AG20443 (cell line): ENCODE measurements at regions not wholly inside any gene's neighbourhood (a gene's known extent, or its start where the extent isn't known, plus 50 kb on each side); places are given as distances from the start of the nearest gene placed in this dataset.
"Not testable (repeated sequence)": the region's sequence is repeated elsewhere in the genome, so short reads cannot be mapped to it uniquely, and the experiment has no call there.

Source experiments
- DNase-seq: peaks from one replicate; pipeline ENCODE4 v3.0.0; 2012; ENCODE audit warnings: low spot score, mixed read lengths

GRCh38 chr16:76801357-76801756, 389.6 kb upstream of the MON1B start:
- no peak for DNase-seq

GRCh38 chr16:76816475-76816874, 374.5 kb upstream of the MON1B start:
- no peak for DNase-seq

DNA sequence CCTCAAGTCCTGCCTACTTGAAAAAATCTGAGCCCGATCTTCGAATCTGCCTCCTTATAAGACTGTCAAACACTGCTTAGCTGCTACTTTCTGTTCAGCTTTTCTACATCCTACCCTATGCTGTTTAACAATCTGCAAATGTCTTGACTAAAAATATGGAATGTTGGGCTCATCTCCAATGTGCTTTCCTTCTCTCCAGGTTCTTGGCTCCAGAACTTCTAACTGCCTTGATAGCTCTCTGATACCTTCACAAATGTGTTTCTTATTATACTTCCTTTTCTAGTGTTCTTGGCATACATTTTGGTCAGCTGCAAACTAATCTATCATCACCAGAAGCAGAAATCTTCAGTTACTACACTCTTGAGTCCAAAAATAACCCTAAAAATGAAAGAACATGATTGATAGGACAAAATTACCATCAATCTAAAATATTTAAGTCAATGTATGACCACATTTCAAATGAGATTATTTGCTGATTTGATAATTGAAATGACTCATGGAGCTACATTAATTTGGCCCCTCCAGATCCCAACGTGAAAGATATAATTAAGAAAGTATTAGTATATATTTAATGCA, 372.3 kb upstream of the MON1B start:
- no peak for DNase-seq

DNA sequence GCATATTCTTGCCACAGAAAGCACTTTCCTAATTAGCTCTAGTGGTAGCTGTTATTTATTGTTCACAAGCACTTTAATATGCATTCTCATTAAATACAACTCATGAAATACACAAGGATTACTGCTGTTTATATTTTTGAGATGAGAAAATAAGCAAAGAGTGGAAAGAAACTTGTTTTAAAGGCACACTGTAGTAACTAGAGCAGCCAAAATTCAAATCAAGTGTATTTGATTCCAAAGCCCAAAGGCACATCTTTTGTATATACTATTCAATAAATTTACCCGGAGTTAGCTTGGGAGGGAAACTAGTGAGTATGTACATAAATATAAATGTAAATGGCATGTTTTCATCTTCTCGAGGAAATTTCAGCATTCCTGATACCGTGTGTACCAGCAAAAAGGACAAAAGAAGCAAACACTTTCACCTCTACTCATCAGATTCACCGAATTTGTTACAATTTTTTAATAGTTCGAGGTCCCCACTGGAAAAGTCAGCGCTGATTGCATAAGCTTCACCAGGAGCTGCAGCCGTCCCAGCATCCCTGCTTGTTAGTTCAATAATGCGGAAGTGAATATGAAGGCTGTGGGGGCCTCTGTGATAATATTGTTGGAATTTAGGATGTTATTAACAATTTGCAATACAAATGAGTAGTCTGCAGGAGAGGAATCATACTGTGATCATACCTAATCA, 371.6 kb upstream of the MON1B start:
- DNase-seq: no peak

DNA sequence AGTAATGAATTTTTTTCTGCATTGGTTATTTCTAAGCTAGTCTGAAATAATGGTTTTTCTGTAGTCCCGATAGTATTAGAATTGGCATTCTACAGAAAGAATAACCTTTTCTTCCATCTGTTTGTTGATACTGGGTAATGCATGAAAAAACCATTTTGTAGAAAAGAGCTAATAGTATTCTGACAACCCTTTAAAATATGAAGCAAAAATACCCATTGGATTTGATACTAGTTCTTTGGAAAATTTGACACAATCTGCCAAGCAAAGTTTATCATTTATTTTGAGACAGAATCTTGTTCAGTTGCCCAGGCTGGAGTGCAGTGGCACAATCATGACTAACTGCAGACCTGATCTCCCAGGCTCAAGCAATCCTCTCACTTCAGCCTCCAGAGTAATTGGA, 366.8 kb upstream of the MON1B start:
- DNase-seq: no peak

DNA sequence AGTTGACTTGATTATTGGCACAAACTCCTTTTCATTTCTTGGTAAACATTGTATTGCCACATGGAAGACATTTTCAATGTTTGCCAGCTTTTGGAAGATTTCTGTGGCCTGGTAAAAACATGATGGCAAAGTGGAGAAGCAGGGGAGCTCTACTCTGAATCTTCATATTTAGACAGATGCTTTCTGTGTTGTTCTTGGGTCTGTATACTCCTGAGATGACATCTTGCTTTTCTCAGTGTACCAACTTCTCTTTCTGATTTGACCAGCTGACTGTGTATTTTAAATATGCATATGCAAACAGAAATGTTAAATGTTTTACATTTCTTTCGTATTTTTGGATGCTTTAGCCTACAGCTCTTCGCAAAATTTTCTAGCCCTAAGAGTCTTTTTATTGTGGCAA, 366.2 kb upstream of the MON1B start:
- DNase-seq: no peak

DNA sequence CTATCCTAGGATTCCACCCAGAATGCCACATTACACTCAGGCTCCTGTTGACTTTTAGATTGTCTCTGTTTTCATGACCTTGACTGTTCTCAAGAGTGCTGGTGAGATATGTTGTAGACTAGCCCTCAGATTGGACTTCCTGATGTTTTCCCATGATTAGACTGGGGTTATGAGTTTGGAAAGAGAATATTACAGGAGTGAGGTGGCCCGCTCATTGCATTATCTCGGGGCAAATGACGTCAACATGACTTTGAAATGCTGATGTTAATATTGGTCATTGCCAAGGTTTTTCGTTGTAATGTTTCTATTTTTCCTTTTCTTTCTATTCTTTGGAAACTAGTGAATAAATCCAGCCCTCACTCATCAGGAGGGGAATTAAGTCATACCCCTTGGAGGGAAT, 355.7 kb upstream of the MON1B start:
- DNase-seq: no peak

DNA sequence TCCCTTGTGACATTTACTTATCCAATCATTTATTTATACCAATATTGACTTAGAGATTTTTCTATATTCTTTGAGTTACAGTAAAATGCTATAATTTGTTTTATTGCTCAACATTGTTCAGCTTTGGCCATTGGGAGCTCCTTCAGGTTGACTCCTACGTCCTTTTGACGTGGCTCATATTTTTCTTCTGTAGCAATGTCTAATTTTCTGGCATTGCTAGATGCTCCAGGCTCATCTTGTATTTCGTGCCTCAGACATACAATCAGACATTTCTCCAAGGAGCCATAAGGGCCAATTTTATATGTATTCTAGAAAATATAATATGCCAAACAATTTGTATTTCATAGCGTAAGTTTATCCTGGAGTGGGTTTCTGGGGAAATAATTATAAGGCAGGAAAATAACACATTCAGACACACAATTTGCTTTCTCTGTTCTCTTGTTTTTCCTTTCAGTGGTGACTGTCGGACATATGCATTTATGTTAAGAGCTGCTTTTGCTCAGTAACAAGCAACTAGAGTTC, 355.1 kb upstream of the MON1B start:
- no peak for DNase-seq

DNA sequence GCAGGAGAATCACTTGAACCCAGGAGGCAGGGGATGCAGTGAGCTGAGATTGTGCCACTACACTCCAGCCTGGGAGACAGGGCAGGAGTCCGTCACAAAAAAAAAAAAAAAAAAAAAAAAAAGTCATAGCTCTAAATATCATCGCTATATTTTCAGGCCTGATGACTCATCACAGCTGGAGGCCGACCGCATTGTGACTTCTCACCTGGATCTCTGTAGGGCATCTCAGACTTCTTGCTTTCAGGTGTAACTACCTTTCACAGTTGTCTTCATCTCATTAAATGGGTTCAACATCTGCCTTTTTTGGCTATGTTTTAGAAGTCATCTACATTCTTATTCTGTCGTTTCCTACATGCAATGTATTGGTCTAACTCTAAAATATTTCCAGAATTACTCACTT, 353.1 kb upstream of the MON1B start:
- no peak for DNase-seq

DNA sequence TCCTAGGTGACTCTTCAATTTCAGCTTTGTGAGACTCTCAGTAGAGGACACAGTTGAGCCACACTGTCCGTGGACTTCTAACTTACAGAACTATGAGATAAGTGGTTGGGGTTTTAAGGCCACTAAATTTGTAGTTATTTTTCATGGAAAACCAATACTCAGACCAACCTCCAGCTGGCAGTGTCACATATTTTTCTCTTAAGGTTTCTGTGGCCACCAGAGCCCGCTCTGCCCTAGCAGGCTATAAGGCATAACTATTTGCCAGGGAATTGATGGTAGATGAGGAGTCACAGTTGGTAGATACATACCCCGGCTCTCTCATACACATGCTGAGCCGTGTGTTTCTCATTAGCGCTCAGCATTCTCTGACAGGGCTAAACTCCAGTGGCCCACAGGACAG, 336.8 kb upstream of the MON1B start:
- no peak for DNase-seq

DNA sequence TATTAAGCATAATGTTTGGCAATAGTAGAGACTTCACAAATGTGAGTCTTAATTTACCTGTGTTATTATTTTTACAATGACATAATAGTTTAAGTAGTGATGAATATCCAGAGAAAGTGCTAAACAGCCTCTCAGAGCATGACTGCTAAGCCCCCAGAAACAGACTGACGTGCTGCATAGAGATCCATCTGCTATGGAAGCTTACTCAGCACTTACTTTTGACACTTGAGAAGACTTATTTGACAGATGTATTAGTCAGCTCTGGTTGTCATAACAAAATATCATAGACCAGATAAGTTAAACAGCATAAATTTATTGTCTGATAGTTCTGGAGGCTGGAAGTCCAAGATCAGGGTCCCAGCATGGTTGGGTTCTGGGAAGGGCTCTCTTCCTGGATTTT, 334.9 kb upstream of the MON1B start:
- DNase-seq: no peak

- DNase-seq: no peak
Measured at GRCh38 chr16:76857402-76857801, 333.6 kb upstream of the MON1B start.

- no peak for DNase-seq
Measured at GRCh38 chr16:76862901-76863300, 328.1 kb upstream of the MON1B start.

- no peak for DNase-seq
Measured at GRCh38 chr16:76866994-76867393, 324.0 kb upstream of the MON1B start.

- no peak for DNase-seq
Measured at GRCh38 chr16:76875898-76876297, 315.1 kb upstream of the MON1B start.

DNA sequence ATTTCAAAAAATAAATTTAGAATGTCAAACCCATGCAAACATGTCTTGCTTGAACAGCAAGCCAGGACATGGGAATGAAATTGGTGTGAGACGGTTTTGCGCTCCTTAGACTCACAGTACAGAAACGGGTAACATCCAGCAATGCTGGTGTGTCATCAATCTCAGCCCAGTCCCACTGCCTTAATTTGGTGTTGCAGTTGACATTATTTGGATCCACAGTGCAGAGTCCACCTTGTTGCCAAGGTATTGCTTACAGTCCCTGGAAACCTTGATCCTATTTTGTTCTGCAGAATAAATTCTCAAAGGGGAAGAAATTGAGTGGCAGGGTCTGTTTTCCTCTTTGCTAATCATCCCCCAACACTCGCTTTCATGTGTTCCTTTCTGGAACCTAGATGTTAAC, 311.6 kb upstream of the MON1B start:
- DNase-seq: no peak

GRCh38 chr16:76880523-76880922, 310.5 kb upstream of the MON1B start:
- DNase-seq: not testable (repeated sequence)

- no peak for DNase-seq
Measured at GRCh38 chr16:76882105-76882504, 308.9 kb upstream of the MON1B start.

GRCh38 chr16:76883076-76883475, 307.9 kb upstream of the MON1B start:
- no peak for DNase-seq

DNA sequence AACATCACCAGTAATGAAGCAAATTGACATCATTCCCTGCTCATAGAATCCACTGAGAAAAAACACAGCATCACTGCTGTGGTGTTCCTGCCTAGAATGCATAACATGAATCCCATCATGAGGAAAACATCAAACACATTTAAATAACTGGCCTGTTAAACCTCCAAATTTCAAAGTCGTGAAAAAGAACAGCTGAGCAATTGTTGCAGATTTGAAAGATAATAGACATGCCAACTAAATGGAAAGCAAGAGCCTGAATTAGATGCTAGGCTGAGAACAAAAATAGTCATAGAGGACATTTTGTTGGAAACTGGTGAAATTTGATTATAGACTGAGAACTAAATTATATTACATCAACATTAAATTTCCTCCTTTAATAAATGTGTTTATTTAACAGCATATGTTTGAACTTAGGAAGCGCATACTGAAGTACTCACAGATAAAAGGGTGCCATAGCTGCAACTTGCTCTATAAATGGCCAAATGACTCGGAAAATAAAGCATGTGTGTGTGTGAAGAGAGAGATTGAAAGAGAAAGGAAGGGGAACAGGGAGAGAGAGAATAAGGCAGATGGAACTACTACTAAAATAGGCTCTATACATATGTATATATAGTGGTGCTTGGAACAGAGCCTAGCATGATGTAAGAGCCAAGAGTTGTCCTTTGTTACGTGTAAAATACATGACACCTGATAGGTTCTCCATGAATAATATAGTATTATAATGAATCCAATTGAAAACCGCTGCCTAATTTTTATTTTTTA, 305.0 kb upstream of the MON1B start:
- DNase-seq: no peak

DNA sequence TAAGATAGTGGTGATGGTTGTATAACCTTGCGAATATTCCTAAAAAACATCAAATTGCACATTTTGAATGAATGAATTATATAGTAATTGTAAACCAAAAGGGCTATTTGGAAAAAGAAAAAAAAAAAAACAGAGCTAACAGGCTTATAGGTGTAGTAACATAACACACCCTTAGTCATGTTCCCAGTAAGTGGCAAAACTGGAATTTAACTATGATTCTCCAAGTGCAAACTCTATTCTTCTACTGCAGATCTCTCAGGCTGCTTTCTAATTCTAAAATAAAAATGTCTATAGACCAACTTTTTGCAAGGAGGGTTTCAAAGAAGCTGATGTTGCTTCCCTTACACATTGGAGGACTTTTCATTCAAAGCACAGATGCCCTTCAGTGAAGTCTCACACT, 293.2 kb upstream of the MON1B start:
- DNase-seq: no peak

DNA sequence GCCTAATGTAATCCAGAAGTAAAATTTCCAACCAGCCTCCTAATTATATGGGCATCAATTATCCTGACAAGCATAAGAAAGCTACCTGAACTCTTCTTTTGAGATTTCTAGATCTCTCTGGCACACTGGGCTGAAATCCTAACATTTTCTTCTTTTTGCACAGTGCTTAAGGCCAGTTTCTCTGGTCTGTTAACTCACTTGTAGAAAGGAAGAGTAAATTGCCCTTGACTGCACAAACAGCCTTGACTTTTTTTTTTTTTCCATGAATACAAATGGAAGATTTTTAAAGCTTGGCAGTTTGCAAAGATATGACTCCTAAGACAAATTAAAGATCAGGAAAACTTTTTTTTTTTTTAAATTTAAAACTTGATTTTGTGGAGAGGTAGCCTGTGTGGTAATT, 291.2 kb upstream of the MON1B start:
- no peak for DNase-seq
